Osteocyte (in vitro differentiated cells): ENCODE measurements at regions not wholly inside any gene's neighbourhood (a gene's known extent, or its start where the extent isn't known, plus 50 kb on each side); places are given as distances from the start of the nearest gene placed in this dataset.

Experiments
- DNase-seq: peaks from one replicate; pipeline ENCODE4 v3.0.0; 2021; ENCODE audit warnings: mixed read lengths; ENCODE audit not compliant: unreplicated experiment; ENCODE audit errors: extremely low spot score
- H3K27ac Mint-ChIP-seq: one replicate; pipeline ENCODE4 v1.8.0; 2021; ENCODE audit warnings: mild to moderate bottlenecking, mixed read lengths; ENCODE audit not compliant: unreplicated experiment
- H3K27me3 Mint-ChIP-seq: one replicate; pipeline ENCODE4 v1.8.0; 2021; ENCODE audit warnings: mixed read lengths; ENCODE audit not compliant: unreplicated experiment
- H3K36me3 Mint-ChIP-seq: one replicate; pipeline ENCODE4 v1.8.0; 2021; ENCODE audit warnings: mixed read lengths; ENCODE audit not compliant: unreplicated experiment
- H3K4me1 Mint-ChIP-seq: one replicate; pipeline ENCODE4 v1.8.0; 2021; ENCODE audit warnings: mixed read lengths; ENCODE audit not compliant: unreplicated experiment
- H3K4me3 Mint-ChIP-seq: one replicate; pipeline ENCODE4 v1.8.0; 2021; ENCODE audit warnings: mild to moderate bottlenecking, moderate library complexity, mixed read lengths; ENCODE audit not compliant: unreplicated experiment
- H3K9me3 Mint-ChIP-seq: one replicate; pipeline ENCODE4 v1.8.0; 2021; ENCODE audit warnings: mixed read lengths; ENCODE audit not compliant: unreplicated experiment
- TF ChIP-seq, protein P1 (sequence below): fragments of 200-600 bp; sonication (generic); IDR thresholded peaks from 2 replicates; pipeline ENCODE4 v1.5.0; 2021; ENCODE audit warnings: antibody characterized with exemption, mild to moderate bottlenecking, moderate library complexity

DNA sequence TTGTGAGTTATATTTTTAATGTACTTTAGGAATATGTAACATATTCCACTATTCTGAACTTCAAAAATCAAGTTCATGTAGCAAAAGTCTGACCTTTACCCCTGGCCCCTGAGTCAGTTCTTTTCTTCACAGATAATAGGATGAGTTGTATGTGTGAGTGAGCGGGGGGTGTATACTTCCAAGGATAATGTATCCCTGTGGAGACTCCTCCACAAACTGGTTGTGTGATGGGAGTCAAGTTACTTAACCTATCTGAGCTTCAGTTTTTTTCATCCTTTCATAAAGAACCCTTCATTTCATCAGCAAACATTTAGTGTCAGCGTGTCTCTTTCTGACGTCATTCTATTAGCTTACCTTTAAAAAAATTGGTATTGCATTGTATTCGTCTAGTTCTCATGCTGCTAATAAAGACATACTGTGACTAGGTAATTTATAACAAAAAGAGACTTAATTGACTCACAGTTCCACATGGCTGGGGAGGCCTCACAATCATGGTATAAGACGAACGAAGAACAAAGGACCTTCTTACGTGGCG lies 288.1 kb upstream of the GPC6 start:
- TF ChIP-seq, protein P1, sequence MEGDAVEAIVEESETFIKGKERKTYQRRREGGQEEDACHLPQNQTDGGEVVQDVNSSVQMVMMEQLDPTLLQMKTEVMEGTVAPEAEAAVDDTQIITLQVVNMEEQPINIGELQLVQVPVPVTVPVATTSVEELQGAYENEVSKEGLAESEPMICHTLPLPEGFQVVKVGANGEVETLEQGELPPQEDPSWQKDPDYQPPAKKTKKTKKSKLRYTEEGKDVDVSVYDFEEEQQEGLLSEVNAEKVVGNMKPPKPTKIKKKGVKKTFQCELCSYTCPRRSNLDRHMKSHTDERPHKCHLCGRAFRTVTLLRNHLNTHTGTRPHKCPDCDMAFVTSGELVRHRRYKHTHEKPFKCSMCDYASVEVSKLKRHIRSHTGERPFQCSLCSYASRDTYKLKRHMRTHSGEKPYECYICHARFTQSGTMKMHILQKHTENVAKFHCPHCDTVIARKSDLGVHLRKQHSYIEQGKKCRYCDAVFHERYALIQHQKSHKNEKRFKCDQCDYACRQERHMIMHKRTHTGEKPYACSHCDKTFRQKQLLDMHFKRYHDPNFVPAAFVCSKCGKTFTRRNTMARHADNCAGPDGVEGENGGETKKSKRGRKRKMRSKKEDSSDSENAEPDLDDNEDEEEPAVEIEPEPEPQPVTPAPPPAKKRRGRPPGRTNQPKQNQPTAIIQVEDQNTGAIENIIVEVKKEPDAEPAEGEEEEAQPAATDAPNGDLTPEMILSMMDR = no peak
- no peak for DNase-seq
- Mint-ChIP-seq H3K4me1 (no peaks in the 10 kb centered on the region), H3K36me3 (no peaks in the 10 kb centered on the region), H3K27me3 (peaks cover 61% of the 10 kb centered on the region), H3K27ac (no peak overlapping the region), H3K9me3 (no peaks in the 10 kb centered on the region), H3K4me3 (no peak overlapping the region)

DNA sequence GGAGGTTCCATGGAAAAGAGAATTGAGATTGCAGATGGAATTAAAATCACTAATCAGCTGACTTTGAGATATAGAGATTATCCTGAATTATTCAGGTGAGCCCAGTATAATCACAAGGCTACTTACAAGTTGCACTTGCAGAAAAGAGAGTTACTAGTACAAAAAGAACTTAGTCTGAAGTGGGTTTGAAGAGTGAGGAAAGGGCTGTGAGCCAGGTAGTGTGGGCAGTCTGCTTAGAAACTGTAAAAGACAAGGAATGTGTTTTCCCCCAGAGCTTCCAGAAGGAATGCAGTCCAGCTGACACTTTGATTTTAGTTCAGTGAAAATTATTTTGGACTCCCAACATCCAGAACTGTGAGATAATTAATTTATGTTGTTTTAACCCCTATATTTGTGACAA lies 285.4 kb upstream of the GPC6 start:
- no peak for DNase-seq
- H3K9me3 Mint-ChIP-seq = no peaks in the 10 kb centered on the region

DNA sequence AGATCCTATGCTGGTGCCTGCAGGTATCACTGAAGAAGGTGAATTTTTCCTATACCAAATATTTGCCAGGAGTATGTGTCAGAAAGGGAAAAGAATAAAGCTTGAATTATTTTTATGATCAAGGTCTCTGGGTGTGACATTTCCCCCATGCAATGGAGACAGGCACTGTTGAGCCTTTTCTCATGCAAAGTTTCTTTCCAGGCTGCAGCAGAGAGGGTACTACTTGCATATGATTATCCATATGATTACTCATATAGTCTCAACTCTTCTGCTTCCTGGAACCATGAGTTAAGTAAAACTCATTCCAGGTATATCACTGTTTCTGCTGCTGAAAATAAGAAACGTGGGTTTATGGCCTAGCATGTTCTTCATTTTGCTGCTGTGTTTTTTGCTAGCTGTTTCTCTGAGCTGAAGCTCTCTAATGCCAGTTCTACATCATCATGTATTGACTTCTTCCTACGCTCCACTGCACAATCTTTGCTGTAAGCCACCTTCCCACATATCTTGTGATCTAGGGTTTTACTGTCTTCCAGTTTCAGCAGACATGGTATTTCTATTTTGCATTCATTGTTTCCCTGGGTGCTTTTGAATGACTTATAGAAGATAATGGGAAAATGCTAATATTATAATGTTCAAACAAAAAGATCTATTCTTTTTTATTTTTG lies 278.7 kb upstream of the GPC6 start:
- Mint-ChIP-seq H3K27ac (no peak overlapping the region), H3K4me1 (no peaks in the 10 kb centered on the region), H3K27me3 (peaks cover 28% of the 10 kb centered on the region), H3K9me3 (no peaks in the 10 kb centered on the region), H3K36me3 (no peaks in the 10 kb centered on the region), H3K4me3 (no peak overlapping the region)
- no peak for DNase-seq
- TF ChIP-seq, protein P1 = no peak

More for the DNA sequence above, 285.4 kb upstream of the GPC6 start:
- Mint-ChIP-seq H3K4me3 (no peak overlapping the region), H3K36me3 (no peaks in the 10 kb centered on the region), H3K27me3 (peaks cover 47% of the 10 kb centered on the region), H3K4me1 (no peaks in the 10 kb centered on the region), H3K27ac (no peak overlapping the region)
- TF ChIP-seq, protein P1 = no peak

DNA sequence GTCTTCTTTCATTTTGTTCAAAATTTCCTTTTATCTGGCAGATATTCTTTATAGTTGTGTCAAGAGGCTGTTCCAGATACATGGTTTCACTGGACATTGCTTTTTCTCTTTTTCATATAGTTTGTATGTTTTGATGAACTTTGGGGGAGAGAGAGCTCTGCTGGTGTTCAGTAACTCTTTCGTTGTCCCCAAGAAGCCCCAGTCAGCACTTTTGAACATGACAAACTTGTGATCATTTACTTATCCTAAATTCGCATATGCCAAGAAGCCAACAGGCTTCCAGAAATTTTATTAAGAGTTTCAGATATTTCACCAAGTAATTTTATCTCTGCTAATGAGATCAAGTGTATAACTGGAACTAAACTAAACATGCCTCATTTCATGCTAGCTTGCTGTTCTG lies 275.8 kb upstream of the GPC6 start:
- TF ChIP-seq, protein P1 = no peak
- Mint-ChIP-seq H3K27me3 (peaks cover 37% of the 10 kb centered on the region), H3K27ac (no peak overlapping the region), H3K4me3 (no peak overlapping the region), H3K4me1 (no peaks in the 10 kb centered on the region), H3K36me3 (no peaks in the 10 kb centered on the region), H3K9me3 (no peaks in the 10 kb centered on the region)
- DNase-seq = no peak

DNA sequence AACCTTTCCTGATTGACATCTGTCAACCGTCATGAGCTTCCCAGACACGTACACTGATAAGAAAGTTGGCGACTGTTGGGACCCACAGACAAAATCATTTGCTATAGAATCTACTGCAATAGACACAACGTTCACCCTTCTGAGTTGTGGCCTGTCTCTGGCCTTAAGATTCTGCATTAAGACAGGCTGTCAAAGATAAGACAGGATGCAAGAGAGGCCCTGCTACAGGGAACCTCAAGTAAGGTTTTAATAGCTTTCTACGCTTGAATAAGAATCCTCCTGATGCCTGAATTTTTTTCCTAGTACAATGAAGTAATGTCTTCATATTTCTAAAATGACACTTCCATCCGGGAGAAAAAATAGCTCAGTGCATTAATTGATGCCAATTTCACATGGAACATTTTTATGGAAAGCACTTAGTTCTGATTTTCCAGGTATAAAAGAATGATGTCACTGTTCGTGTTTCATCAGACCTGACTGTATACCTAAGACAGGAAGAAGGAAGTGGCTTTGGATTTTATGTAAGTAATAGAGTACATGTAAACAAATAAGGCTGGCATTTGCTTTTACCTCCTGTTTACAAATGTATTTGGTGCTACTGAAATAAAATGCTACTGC lies 275.2 kb upstream of the GPC6 start:
- H3K9me3 Mint-ChIP-seq = no peaks in the 10 kb centered on the region
- TF ChIP-seq, protein P1 = no peak
- H3K36me3 Mint-ChIP-seq = no peaks in the 10 kb centered on the region
- no peak overlapping the region for H3K27ac Mint-ChIP-seq
- no peaks in the 10 kb centered on the region for H3K4me1 Mint-ChIP-seq
- no peak overlapping the region for H3K4me3 Mint-ChIP-seq
- DNase-seq = no peak
- peaks cover 38% of the 10 kb centered on the region for H3K27me3 Mint-ChIP-seq
